ENCODE measurements at regions not wholly inside any gene's neighbourhood (a gene's known extent, or its start where the extent isn't known, plus 50 kb on each side); places are given as distances from the start of the nearest gene placed in this dataset.

GRCh38 chr6:23280437-23280836 lies 711.1 kb downstream of the HDGFL1 start:
- Histone ChIP-seq H3K4me1 (ENCODE audit: insufficient read depth, low read length) (no peaks in the 10 kb centered on the region), H3K36me3 (ENCODE audit: insufficient read depth, low read length) (no peaks in the 10 kb centered on the region), H3K4me3 (ENCODE audit: low read depth in 1 of 2, low read length in 2 of 2) (no peak overlapping the region), H3K9ac (ENCODE audit: low read length) (no peak overlapping the region), H3K27me3 (ENCODE audit: control insufficient read depth in 1 of 2, insufficient read depth in 2 of 2, low read length in 2 of 2) (no peaks in the 10 kb centered on the region), H3K27ac (ENCODE audit: low read depth, low read length) (no peak overlapping the region), H3K9me3 (ENCODE audit: low read length) (no peaks in the 10 kb centered on the region)

DNA sequence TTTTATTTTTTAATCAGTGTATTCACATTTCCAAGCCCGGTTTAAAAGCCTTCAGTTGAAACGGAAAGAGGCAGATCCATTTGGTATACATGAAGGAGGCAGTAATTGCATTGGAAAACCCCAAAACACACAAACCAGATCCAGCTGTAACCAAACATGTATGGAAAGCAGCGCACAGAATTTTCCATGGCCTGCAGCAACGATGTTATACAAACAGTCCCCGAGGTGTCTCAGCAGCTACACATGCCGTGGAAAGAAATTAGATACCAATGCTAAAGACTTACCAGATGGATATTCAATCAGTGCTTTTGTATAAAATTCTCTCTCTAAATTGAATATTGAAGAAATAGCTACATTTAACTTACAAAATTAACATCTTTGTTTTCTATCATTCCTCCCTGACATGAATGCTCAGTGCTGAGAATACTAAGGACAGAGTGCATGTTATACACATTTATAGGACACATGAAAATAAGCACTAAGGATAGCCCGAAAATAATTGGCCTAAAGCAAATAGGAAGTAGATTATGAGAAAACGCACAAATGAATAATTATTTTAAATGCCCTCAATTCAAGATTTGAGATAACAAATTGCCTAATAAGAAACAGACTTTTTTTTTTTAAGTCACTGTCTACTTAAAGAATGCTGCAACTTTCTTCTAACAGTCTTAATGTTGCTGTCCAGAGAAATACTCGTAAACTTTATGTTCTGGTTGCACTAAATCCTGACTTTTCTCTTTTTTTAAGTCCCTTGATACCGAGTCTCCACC lies 713.1 kb downstream of the HDGFL1 start:
- Histone ChIP-seq H3K4me1 (ENCODE audit: insufficient read depth, low read length) (no peaks in the 10 kb centered on the region), H3K36me3 (ENCODE audit: insufficient read depth, low read length) (no peaks in the 10 kb centered on the region), H3K27me3 (ENCODE audit: control insufficient read depth in 1 of 2, insufficient read depth in 2 of 2, low read length in 2 of 2) (no peaks in the 10 kb centered on the region), H3K9me3 (ENCODE audit: low read length) (no peaks in the 10 kb centered on the region), H3K9ac (ENCODE audit: low read length) (no peak overlapping the region), H3K4me3 (ENCODE audit: low read depth in 1 of 2, low read length in 2 of 2) (no peak overlapping the region), H3K27ac (ENCODE audit: low read depth, low read length) (no peak overlapping the region)

DNA sequence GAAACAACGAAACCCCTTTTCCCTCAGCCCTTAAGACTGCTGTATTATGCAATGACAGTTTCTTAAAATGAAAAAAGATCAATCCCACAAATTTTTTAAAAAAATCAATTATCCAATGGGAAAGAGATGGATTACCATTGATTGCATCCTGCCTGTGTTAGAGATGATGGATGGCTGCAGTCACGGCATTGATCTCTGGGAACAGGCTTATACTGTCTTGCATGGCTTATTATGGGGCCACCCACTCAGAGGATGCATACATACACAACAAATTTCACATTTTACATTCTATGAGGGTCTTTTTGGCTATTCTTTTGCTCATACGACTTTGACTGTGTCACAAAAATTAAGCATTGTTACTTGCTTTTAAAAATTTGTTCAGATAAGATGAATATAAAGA lies 724.3 kb downstream of the HDGFL1 start:
- H3K27ac ChIP-seq (ENCODE audit: low read depth, low read length) = no peak overlapping the region
- no peaks in the 10 kb centered on the region for H3K36me3 ChIP-seq (ENCODE audit: insufficient read depth, low read length)
- no peaks in the 10 kb centered on the region for H3K9me3 ChIP-seq (ENCODE audit: low read length)
- H3K4me1 ChIP-seq (ENCODE audit: insufficient read depth, low read length) = no peaks in the 10 kb centered on the region
- no peak overlapping the region for H3K9ac ChIP-seq (ENCODE audit: low read length)
- no peak overlapping the region for H3K4me3 ChIP-seq (ENCODE audit: low read depth in 1 of 2, low read length in 2 of 2)
- no peaks in the 10 kb centered on the region for H3K27me3 ChIP-seq (ENCODE audit: control insufficient read depth in 1 of 2, insufficient read depth in 2 of 2, low read length in 2 of 2)

- Histone ChIP-seq H3K27me3 (ENCODE audit: control insufficient read depth in 1 of 2, insufficient read depth in 2 of 2, low read length in 2 of 2) (no peaks in the 10 kb centered on the region), H3K27ac (ENCODE audit: low read depth, low read length) (no peak overlapping the region), H3K36me3 (ENCODE audit: insufficient read depth, low read length) (no peaks in the 10 kb centered on the region), H3K4me1 (ENCODE audit: insufficient read depth, low read length) (no peaks in the 10 kb centered on the region), H3K9ac (ENCODE audit: low read length) (no peak overlapping the region), H3K4me3 (ENCODE audit: low read depth in 1 of 2, low read length in 2 of 2) (no peak overlapping the region), H3K9me3 (ENCODE audit: low read length) (no peaks in the 10 kb centered on the region)
Measured at GRCh38 chr6:23301556-23301955, 732.2 kb downstream of the HDGFL1 start.

GRCh38 chr6:23302514-23302913 lies 733.1 kb downstream of the HDGFL1 start:
- H3K27ac ChIP-seq (ENCODE audit: low read depth, low read length) = no peak overlapping the region
- no peaks in the 10 kb centered on the region for H3K9me3 ChIP-seq (ENCODE audit: low read length)
- H3K36me3 ChIP-seq (ENCODE audit: insufficient read depth, low read length) = no peaks in the 10 kb centered on the region
- no peak overlapping the region for H3K9ac ChIP-seq (ENCODE audit: low read length)
- H3K27me3 ChIP-seq (ENCODE audit: control insufficient read depth in 1 of 2, insufficient read depth in 2 of 2, low read length in 2 of 2) = no peaks in the 10 kb centered on the region
- H3K4me3 ChIP-seq (ENCODE audit: low read depth in 1 of 2, low read length in 2 of 2) = no peak overlapping the region
- no peaks in the 10 kb centered on the region for H3K4me1 ChIP-seq (ENCODE audit: insufficient read depth, low read length)

- Histone ChIP-seq H3K4me3 (ENCODE audit: low read depth in 1 of 2, low read length in 2 of 2) (no peak overlapping the region), H3K9ac (ENCODE audit: low read length) (no peak overlapping the region), H3K27me3 (ENCODE audit: control insufficient read depth in 1 of 2, insufficient read depth in 2 of 2, low read length in 2 of 2) (no peaks in the 10 kb centered on the region), H3K36me3 (ENCODE audit: insufficient read depth, low read length) (no peaks in the 10 kb centered on the region), H3K4me1 (ENCODE audit: insufficient read depth, low read length) (no peaks in the 10 kb centered on the region), H3K9me3 (ENCODE audit: low read length) (no peaks in the 10 kb centered on the region), H3K27ac (ENCODE audit: low read depth, low read length) (no peak overlapping the region)
Measured at GRCh38 chr6:23305325-23305943, 736.1 kb downstream of the HDGFL1 start.

GRCh38 chr6:23306251-23306950 lies 737.0 kb downstream of the HDGFL1 start:
- no peaks in the 10 kb centered on the region for H3K27me3 ChIP-seq (ENCODE audit: control insufficient read depth in 1 of 2, insufficient read depth in 2 of 2, low read length in 2 of 2)
- no peak overlapping the region for H3K9ac ChIP-seq (ENCODE audit: low read length)
- no peaks in the 10 kb centered on the region for H3K4me1 ChIP-seq (ENCODE audit: insufficient read depth, low read length)
- no peak overlapping the region for H3K27ac ChIP-seq (ENCODE audit: low read depth, low read length)
- no peak overlapping the region for H3K4me3 ChIP-seq (ENCODE audit: low read depth in 1 of 2, low read length in 2 of 2)
- H3K36me3 ChIP-seq (ENCODE audit: insufficient read depth, low read length) = no peaks in the 10 kb centered on the region
- no peaks in the 10 kb centered on the region for H3K9me3 ChIP-seq (ENCODE audit: low read length)

GRCh38 chr6:23307516-23307915 lies 738.1 kb downstream of the HDGFL1 start:
- H3K36me3 ChIP-seq (ENCODE audit: insufficient read depth, low read length) = no peaks in the 10 kb centered on the region
- no peaks in the 10 kb centered on the region for H3K27me3 ChIP-seq (ENCODE audit: control insufficient read depth in 1 of 2, insufficient read depth in 2 of 2, low read length in 2 of 2)
- H3K27ac ChIP-seq (ENCODE audit: low read depth, low read length) = no peak overlapping the region
- no peaks in the 10 kb centered on the region for H3K4me1 ChIP-seq (ENCODE audit: insufficient read depth, low read length)
- no peaks in the 10 kb centered on the region for H3K9me3 ChIP-seq (ENCODE audit: low read length)
- no peak overlapping the region for H3K9ac ChIP-seq (ENCODE audit: low read length)
- H3K4me3 ChIP-seq (ENCODE audit: low read depth in 1 of 2, low read length in 2 of 2) = no peak overlapping the region

- H3K4me1 ChIP-seq (ENCODE audit: insufficient read depth, low read length) = no peaks in the 10 kb centered on the region
- H3K27me3 ChIP-seq (ENCODE audit: control insufficient read depth in 1 of 2, insufficient read depth in 2 of 2, low read length in 2 of 2) = no peaks in the 10 kb centered on the region
- no peak overlapping the region for H3K27ac ChIP-seq (ENCODE audit: low read depth, low read length)
- H3K4me3 ChIP-seq (ENCODE audit: low read depth in 1 of 2, low read length in 2 of 2) = no peak overlapping the region
- no peaks in the 10 kb centered on the region for H3K9me3 ChIP-seq (ENCODE audit: low read length)
- H3K9ac ChIP-seq (ENCODE audit: low read length) = no peak overlapping the region
- no peaks in the 10 kb centered on the region for H3K36me3 ChIP-seq (ENCODE audit: insufficient read depth, low read length)
Measured at GRCh38 chr6:23308166-23308565, 738.8 kb downstream of the HDGFL1 start.

DNA sequence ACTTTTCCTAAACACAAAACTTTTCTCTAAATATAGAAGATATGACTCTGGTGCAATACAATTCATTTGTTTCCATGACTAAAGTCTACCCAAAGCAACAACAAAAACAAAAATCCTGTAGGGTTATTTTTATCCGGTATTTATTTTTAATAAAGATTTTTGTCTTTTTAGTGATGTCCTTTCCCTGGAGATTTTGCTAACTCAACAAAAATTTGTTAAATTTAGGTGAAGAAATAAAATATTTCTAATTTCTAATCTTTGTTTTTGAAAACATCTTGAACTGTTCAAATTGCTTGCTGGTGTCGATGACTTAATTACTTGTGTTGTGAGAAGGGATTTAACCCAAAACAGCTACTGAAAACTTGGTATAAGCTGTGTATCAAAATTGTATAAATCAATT lies 741.8 kb downstream of the HDGFL1 start:
- H3K4me1 ChIP-seq (ENCODE audit: insufficient read depth, low read length) = no peaks in the 10 kb centered on the region
- no peak overlapping the region for H3K27ac ChIP-seq (ENCODE audit: low read depth, low read length)
- no peak overlapping the region for H3K9ac ChIP-seq (ENCODE audit: low read length)
- H3K36me3 ChIP-seq (ENCODE audit: insufficient read depth, low read length) = no peaks in the 10 kb centered on the region
- no peaks in the 10 kb centered on the region for H3K27me3 ChIP-seq (ENCODE audit: control insufficient read depth in 1 of 2, insufficient read depth in 2 of 2, low read length in 2 of 2)
- H3K4me3 ChIP-seq (ENCODE audit: low read depth in 1 of 2, low read length in 2 of 2) = no peak overlapping the region
- H3K9me3 ChIP-seq (ENCODE audit: low read length) = no peaks in the 10 kb centered on the region

DNA sequence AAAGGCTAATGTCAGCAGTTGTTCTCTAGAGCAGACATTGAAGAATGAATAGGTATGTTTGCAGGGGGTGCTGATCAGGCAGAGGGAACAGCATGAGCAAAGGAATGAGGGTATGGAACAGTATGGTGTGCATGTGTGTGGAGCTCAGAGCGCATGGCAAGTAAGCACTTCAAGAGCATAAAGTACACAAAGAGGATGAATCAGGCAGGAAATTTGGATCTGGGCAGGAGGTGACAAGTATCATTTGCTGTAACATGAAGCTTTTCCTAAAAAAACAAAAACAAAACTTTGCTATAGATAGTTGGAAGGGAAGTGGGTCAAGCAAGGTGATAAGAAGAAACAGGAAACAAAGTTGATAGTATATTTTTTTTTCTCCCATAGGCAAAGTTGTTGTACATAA lies 746.8 kb downstream of the HDGFL1 start:
- Histone ChIP-seq H3K4me1 (ENCODE audit: insufficient read depth, low read length) (no peaks in the 10 kb centered on the region), H3K36me3 (ENCODE audit: insufficient read depth, low read length) (no peaks in the 10 kb centered on the region), H3K4me3 (ENCODE audit: low read depth in 1 of 2, low read length in 2 of 2) (no peak overlapping the region), H3K9me3 (ENCODE audit: low read length) (no peaks in the 10 kb centered on the region), H3K27ac (ENCODE audit: low read depth, low read length) (no peak overlapping the region), H3K9ac (ENCODE audit: low read length) (no peak overlapping the region), H3K27me3 (ENCODE audit: control insufficient read depth in 1 of 2, insufficient read depth in 2 of 2, low read length in 2 of 2) (no peaks in the 10 kb centered on the region)

Measured in muscle layer of colon (tissue), 2 donors.